Stimulated activated naive CD4-positive, alpha-beta T cell (primary cell): ENCODE measurements at regions not wholly inside any gene's neighbourhood (a gene's known extent, or its start where the extent isn't known, plus 50 kb on each side); places are given as distances from the start of the nearest gene placed in this dataset.
"Not testable (repeated sequence)": the region's sequence is repeated elsewhere in the genome, so short reads cannot be mapped to it uniquely, and the experiment has no call there.

Experiments used
- DNase-seq, 6 experiments: peaks; one replicate each; lab custom pipeline; 2025; lab: John Stamatoyannopoulos, UW

GRCh38 chr2:58354230-58354629, 113.1 kb upstream of the FANCL start:
- no peak for DNase-seq

GRCh38 chr2:58350484-58350883, 109.4 kb upstream of the FANCL start:
- DNase-seq = no peak

- no peak for DNase-seq
Observed at GRCh38 chr2:58347810-58348209, 106.7 kb upstream of the FANCL start.

- DNase-seq = no peak
Observed at GRCh38 chr2:58341047-58341446, 99.9 kb upstream of the FANCL start.

GRCh38 chr2:58339548-58340243, 98.6 kb upstream of the FANCL start:
- no peak for DNase-seq

- DNase-seq = no peak
Observed at GRCh38 chr2:58336416-58336815, 95.3 kb upstream of the FANCL start.

GRCh38 chr2:58334414-58334813, 93.3 kb upstream of the FANCL start:
- DNase-seq = no peak

- not testable (repeated sequence) for DNase-seq
Observed at GRCh38 chr2:58325296-58325895, 84.3 kb upstream of the FANCL start.

GRCh38 chr2:58319481-58319880, 78.4 kb upstream of the FANCL start:
- no peak for DNase-seq

GRCh38 chr2:58318949-58319348, 77.8 kb upstream of the FANCL start:
- DNase-seq = not testable (repeated sequence)

GRCh38 chr2:58313926-58314325, 72.8 kb upstream of the FANCL start:
- no peak for DNase-seq

- DNase-seq = no peak
Observed at GRCh38 chr2:58308435-58308834, 67.3 kb upstream of the FANCL start.

GRCh38 chr2:58304843-58305242, 63.7 kb upstream of the FANCL start:
- DNase-seq = no peak

- no peak for DNase-seq
Observed at GRCh38 chr2:58299123-58299522, 58.0 kb upstream of the FANCL start.

GRCh38 chr2:58293056-58293455, 51.9 kb upstream of the FANCL start:
- DNase-seq = no peak

- no peak for DNase-seq
Observed at GRCh38 chr2:58291726-58292438, 50.8 kb upstream of the FANCL start.
